Mammary epithelial cell (primary cell): ENCODE measurements at regions not wholly inside any gene's neighbourhood (a gene's known extent, or its start where the extent isn't known, plus 50 kb on each side); places are given as distances from the start of the nearest gene placed in this dataset.

Experiments used
- EZH2 ChIP-seq: IDR thresholded peaks from 2 replicates; pipeline ENCODE4 v1.6.1; 2012; ENCODE audit warnings: low read length, inconsistent platforms, borderline replicate concordance
- TF ChIP-seq, protein P1 (sequence below), 2 donors: IDR thresholded peaks in 1 of 2; conservative IDR thresholded peaks in 1 of 2; 2 replicates each; pipeline ENCODE4 v1.5.1; 2011 to 2012; ENCODE audit warnings: inconsistent platforms in 2 of 2, low read length in 2 of 2, mild to moderate bottlenecking in 2 of 2, control low read depth in 1 of 2, low read depth in 1 of 2; ENCODE audit not compliant: insufficient read depth in 1 of 2; ENCODE audit errors: extremely low read depth in 1 of 2

DNA sequence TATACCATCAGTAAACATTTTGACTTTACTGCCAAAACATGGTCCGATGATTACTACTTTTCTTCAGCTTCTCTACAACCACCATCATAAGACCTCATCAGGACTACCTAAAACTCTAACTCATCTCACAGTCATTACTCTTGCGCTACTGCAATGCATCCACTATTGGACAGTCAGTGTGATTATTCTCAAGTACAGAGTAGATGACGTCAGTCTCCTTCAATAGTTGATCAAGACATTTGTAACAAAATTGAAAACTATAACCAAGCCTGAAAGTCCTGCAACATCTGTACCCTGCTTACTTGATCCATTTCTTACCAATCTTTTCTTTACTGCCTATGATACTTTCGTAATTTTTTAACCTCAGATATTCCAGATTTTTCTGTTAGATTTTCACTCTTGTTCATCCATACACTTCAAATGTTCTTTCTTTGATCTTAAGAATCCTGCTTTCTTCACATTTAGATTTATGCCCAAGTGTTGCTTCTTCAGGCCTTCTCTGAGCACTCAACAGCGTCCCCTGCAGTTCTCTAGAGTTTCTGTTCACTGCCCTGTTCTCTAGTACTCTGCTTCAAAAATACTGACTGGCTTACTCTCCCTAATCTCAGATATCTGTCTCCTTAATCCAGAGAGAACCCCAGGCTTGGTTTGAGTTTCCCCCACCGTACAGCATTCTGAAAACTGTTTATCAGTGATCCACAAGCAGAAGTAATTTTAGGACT lies 1517.6 kb downstream of the STIM2 start:
- TF ChIP-seq, protein P1, sequence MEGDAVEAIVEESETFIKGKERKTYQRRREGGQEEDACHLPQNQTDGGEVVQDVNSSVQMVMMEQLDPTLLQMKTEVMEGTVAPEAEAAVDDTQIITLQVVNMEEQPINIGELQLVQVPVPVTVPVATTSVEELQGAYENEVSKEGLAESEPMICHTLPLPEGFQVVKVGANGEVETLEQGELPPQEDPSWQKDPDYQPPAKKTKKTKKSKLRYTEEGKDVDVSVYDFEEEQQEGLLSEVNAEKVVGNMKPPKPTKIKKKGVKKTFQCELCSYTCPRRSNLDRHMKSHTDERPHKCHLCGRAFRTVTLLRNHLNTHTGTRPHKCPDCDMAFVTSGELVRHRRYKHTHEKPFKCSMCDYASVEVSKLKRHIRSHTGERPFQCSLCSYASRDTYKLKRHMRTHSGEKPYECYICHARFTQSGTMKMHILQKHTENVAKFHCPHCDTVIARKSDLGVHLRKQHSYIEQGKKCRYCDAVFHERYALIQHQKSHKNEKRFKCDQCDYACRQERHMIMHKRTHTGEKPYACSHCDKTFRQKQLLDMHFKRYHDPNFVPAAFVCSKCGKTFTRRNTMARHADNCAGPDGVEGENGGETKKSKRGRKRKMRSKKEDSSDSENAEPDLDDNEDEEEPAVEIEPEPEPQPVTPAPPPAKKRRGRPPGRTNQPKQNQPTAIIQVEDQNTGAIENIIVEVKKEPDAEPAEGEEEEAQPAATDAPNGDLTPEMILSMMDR (conservative IDR thresholded peaks at IDR 0.05 in 1 of 2, IDR thresholded peaks at IDR 0.05 in 1 of 2; ENCODE audit: extremely low read depth in 1 of 2, insufficient read depth in 1 of 2, low read depth in 1 of 2, low read length in 2 of 2), result no peak
- no peak for TF ChIP-seq EZH2
